ENCODE measurements at regions not wholly inside any gene's neighbourhood (a gene's known extent, or its start where the extent isn't known, plus 50 kb on each side); places are given as distances from the start of the nearest gene placed in this dataset.

GRCh38 chr6:113599444-113599843 is 257.7 kb upstream of the MARCKS start:
- no peak for DNase-seq

- DNase-seq, result peak; percentile 73
Observed at GRCh38 chr6:113600551-113601339, 256.4 kb upstream of the MARCKS start.

GRCh38 chr6:113607821-113608545 is 249.2 kb upstream of the MARCKS start:
- no peak for DNase-seq

- no peak for DNase-seq
Observed at GRCh38 chr6:113610377-113610988, 246.7 kb upstream of the MARCKS start.

GRCh38 chr6:113616701-113617274 is 240.4 kb upstream of the MARCKS start:
- DNase-seq, result no peak

- no peak for DNase-seq
Observed at GRCh38 chr6:113619077-113619476, 238.1 kb upstream of the MARCKS start.

GRCh38 chr6:113620386-113620785 is 236.8 kb upstream of the MARCKS start:
- DNase-seq, result no peak

GRCh38 chr6:113622254-113622653 is 234.9 kb upstream of the MARCKS start:
- no peak for DNase-seq

- no peak for DNase-seq
Observed at GRCh38 chr6:113623129-113623528, 234.0 kb upstream of the MARCKS start.

GRCh38 chr6:113625850-113626249 is 231.3 kb upstream of the MARCKS start:
- DNase-seq, result no peak

GRCh38 chr6:113626475-113626874 is 230.7 kb upstream of the MARCKS start:
- DNase-seq, result no peak

GRCh38 chr6:113627480-113627879 is 229.7 kb upstream of the MARCKS start:
- no peak for DNase-seq

GRCh38 chr6:113629256-113629655 is 227.9 kb upstream of the MARCKS start:
- peak; percentile 60 for DNase-seq

GRCh38 chr6:113629975-113630737 is 227.0 kb upstream of the MARCKS start:
- peak; percentile 90 for DNase-seq

GRCh38 chr6:113630738-113631535 is 226.2 kb upstream of the MARCKS start:
- peak; percentile 98 for DNase-seq

GRCh38 chr6:113631666-113632065 is 225.5 kb upstream of the MARCKS start:
- DNase-seq, result peak; percentile 71

- peak; percentile 99 for DNase-seq
Observed at GRCh38 chr6:113632220-113632864, 224.8 kb upstream of the MARCKS start.

- no peak for DNase-seq
Observed at GRCh38 chr6:113633638-113634037, 223.5 kb upstream of the MARCKS start.

- peak; percentile 97 for DNase-seq
Observed at GRCh38 chr6:113634352-113635163, 222.6 kb upstream of the MARCKS start.

GRCh38 chr6:113635222-113635986 is 221.7 kb upstream of the MARCKS start:
- DNase-seq, result no peak

All from suppressor macrophage treated with lipopolysaccharide for 4 hours (primary cell).